BJ (cell line): ENCODE measurements at regions not wholly inside any gene's neighbourhood (a gene's known extent, or its start where the extent isn't known, plus 50 kb on each side); places are given as distances from the start of the nearest gene placed in this dataset.

Source experiments
- CTCF ChIA-PET: fragments of 350-600 bp; formaldehyde crosslinking; extraction: SDS; loops from one replicate; lab custom pipeline; 2021; ENCODE audit warnings: antibody characterized with exemption, inconsistent platforms; lab: Yijun Ruan, JAX
- POLR2A ChIA-PET: fragments of 300-600 bp; sonication (Branson Sonifier 250); formaldehyde crosslinking; extraction: SDS; loops from one replicate; lab custom pipeline; 2021; ENCODE audit warnings: antibody characterized with exemption; lab: Charles Lee
- DNase-seq: peaks from one replicate; pipeline ENCODE4 v3.0.0-alpha.2; 2011; ENCODE audit warnings: low read depth
- H3K27me3 ChIP-seq: 2 replicates; pipeline ENCODE4 v1.6.0; 2011; ENCODE audit warnings: low read length; ENCODE audit not compliant: control insufficient read depth, insufficient read depth
- H3K36me3 ChIP-seq: 2 replicates; pipeline ENCODE4 v1.5.1; 2011; ENCODE audit warnings: low read length; ENCODE audit not compliant: control insufficient read depth, insufficient read depth
- H3K4me3 ChIP-seq: 2 replicates; pipeline ENCODE4 v1.5.1; 2011; ENCODE audit warnings: low read depth, mild to moderate bottlenecking, control low read depth, low read length
- CTCF ChIP-seq: IDR thresholded peaks from 2 replicates; pipeline ENCODE4 v1.5.1; 2011; ENCODE audit warnings: low read depth, mild to moderate bottlenecking, control low read depth, inconsistent platforms, low read length, moderate library complexity; ENCODE audit not compliant: insufficient read depth

DNA sequence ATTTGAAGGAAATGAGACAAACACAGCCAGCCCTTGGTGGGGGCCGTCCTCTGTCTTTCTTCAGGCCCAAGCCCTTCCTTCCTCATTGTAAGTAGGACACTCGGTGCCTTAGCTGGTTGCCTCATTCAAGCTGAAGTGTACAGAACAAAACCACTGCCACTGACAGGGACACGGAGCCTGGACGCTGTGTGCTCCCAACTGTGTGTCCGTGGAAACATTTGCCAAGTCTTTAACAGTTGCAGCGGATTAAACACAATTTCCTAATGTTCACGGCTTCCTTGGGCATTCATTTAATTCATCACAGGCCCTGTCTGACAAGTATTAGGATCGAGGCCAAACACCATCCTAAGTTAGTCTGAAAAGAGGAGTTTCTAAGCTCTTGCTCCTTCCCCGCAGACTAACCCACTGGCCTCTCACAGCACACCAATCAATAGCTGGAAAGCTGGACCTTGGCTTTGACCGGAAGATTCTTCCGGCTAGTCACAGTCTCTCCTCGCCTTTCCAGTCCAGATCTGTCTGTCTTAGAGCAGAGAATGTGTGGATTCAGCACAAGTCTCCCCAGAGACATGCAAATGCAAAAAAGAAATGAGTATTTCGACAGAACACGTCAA, 68.7 kb upstream of the ACSL3 start:
- H3K36me3 ChIP-seq: no peaks in the 10 kb centered on the region
- ChIA-PET POLR2A (no interaction called here), CTCF (no interaction called here)
- no peak for DNase-seq
- H3K27me3 ChIP-seq: no peaks in the 10 kb centered on the region
- no peak for TF ChIP-seq CTCF
- no peak overlapping the region for H3K4me3 ChIP-seq

- H3K36me3 ChIP-seq: no peaks in the 10 kb centered on the region
- H3K4me3 ChIP-seq: no peak overlapping the region
- POLR2A ChIA-PET: no interaction called here
- no peaks in the 10 kb centered on the region for H3K27me3 ChIP-seq
- CTCF ChIA-PET: no interaction called here
- TF ChIP-seq CTCF: no peak
- no peak for DNase-seq
These were observed 66.0 kb upstream of the ACSL3 start for GRCh38 chr2:222794585-222795449.

- Histone ChIP-seq H3K36me3 (no peaks in the 10 kb centered on the region), H3K27me3 (no peaks in the 10 kb centered on the region), H3K4me3 (no peak overlapping the region)
- ChIA-PET POLR2A (interaction anchor here (0.6 kb wide), 1 partner anchor 8 kb away, joined by 12 read pairs; no protein-coding TSS in a partner anchor), CTCF (interaction anchor here (1.0 to 1.3 kb wide), 5 partner anchors 17 to 105 kb away, joined by 3 to 5 read pairs (median 3); no protein-coding TSS in a partner anchor)
- no peak for DNase-seq
- TF ChIP-seq CTCF: no peak
These were observed 65.1 kb upstream of the ACSL3 start for GRCh38 chr2:222795450-222796357.

GRCh38 chr2:222796413-222797103, 64.3 kb upstream of the ACSL3 start:
- CTCF ChIA-PET: interaction anchor here (0.6 to 2.9 kb wide), 18 partner anchors 11 to 148 kb away, joined by 3 to 12 read pairs (median 4); no protein-coding TSS in a partner anchor
- H3K36me3 ChIP-seq: no peaks in the 10 kb centered on the region
- TF ChIP-seq CTCF: no peak
- peak; percentile 14 for DNase-seq
- H3K27me3 ChIP-seq: no peaks in the 10 kb centered on the region
- no peak overlapping the region for H3K4me3 ChIP-seq
- POLR2A ChIA-PET: interaction anchor here (0.6 kb wide), 1 partner anchor 8 kb away, joined by 12 read pairs; no protein-coding TSS in a partner anchor
